GM12875 (cell line): ENCODE measurements at regions not wholly inside any gene's neighbourhood (a gene's known extent, or its start where the extent isn't known, plus 50 kb on each side); places are given as distances from the start of the nearest gene placed in this dataset.

Experiments
- H3K4me3 ChIP-seq: one replicate; pipeline ENCODE4 v1.5.1; 2011; ENCODE audit warnings: low read depth, low read length, control low read depth
- TF ChIP-seq, protein P1 (sequence below): IDR thresholded peaks from 2 replicates; pipeline ENCODE4 v1.5.1; 2011; ENCODE audit warnings: low read depth, mild to moderate bottlenecking, control low read depth, inconsistent platforms, low read length, moderate library complexity, borderline replicate concordance; ENCODE audit not compliant: insufficient read depth

GRCh38 chr14:100653409-100653808 lies 66.2 kb upstream of the BEGAIN start:
- TF ChIP-seq, protein P1, sequence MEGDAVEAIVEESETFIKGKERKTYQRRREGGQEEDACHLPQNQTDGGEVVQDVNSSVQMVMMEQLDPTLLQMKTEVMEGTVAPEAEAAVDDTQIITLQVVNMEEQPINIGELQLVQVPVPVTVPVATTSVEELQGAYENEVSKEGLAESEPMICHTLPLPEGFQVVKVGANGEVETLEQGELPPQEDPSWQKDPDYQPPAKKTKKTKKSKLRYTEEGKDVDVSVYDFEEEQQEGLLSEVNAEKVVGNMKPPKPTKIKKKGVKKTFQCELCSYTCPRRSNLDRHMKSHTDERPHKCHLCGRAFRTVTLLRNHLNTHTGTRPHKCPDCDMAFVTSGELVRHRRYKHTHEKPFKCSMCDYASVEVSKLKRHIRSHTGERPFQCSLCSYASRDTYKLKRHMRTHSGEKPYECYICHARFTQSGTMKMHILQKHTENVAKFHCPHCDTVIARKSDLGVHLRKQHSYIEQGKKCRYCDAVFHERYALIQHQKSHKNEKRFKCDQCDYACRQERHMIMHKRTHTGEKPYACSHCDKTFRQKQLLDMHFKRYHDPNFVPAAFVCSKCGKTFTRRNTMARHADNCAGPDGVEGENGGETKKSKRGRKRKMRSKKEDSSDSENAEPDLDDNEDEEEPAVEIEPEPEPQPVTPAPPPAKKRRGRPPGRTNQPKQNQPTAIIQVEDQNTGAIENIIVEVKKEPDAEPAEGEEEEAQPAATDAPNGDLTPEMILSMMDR = peak; percentile 79
- H3K4me3 ChIP-seq = no peak overlapping the region

DNA sequence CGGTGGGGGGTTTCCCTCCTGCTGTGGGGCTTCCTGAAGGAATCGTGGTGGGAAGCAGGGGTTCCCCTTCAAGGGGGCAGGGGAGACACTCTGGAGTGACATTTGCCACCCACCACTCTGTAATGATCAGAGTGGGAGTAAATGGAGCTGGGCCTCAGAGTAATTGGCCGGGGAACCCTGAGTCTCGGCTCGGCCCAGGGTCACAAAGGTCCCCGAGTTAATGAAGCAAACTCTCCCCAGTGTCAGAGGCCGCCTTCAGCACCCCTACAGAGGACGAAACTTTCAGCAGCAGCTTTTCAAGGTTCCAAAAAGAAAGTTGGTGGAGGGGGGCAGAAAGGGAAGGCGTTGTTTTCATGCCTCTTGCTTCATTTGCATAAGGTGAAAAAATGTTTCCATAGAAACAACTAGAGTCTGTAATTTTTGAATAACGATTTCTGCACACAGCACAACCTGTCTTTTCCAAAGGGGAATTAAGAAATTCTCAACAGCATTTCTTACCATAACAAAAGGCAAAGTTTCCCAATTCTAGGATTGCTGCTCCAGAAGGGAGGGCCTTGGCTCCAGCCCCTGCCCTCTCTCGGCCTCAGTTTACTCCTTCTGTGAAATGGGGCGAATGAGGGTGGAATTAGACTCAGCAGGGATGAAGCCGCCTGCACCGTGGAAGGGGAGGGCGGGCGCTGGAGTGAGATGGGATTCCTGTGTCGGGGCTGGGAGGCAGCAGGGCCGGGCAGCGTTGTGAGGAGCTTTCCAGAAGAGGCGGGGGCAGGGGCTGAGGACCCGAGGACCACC lies 67.0 kb upstream of the BEGAIN start:
- no peak overlapping the region for H3K4me3 ChIP-seq
- TF ChIP-seq, protein P1 = no peak

DNA sequence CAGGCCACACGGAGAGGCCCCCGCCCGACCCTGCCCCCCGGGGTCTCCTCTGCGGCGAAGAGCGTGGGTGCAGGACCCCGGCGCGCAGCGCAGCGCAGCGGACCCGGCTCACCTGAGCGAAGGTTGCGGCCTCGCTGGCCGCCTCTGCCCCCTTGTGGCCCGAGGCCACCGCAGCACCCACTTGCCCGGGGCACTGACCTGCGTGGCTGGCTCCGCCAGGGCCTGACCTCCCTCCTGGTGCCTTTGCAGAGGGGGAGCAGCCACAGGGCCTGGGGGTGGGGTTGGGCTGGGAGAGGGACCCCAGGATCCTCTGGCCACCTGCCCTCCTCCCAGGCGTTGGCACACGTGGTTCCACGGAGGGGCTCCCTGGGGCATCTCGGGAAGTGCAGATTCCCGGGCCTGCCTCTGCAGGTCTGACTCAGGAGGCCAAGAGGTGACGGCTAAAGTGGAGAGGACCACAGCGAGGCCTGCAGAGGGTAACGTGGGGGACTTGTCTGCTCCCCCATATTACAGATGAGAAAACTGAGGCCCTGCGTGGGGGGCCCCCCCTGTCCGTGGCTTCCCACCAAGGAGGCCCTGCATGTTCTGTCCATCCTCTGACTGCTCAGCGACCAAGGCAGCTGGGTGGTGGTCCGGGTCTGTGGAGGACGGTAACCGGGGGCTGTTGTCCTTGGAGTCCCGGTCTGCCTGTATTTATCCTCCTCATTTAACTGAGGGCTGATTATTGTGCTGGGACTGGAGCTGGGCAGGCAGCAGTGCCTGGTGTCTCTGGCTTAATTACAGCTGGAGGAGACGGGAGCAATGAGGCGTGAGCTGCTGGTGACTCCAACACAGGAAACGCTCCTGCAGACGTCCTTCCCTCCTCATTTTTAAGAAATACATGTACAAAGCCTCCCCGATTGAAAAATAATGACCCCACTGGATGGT lies 67.9 kb upstream of the BEGAIN start:
- TF ChIP-seq, protein P1 = peak; percentile 89

GRCh38 chr14:100655741-100656085 lies 68.5 kb upstream of the BEGAIN start:
- TF ChIP-seq, protein P1 = no peak

More for the DNA sequence above, 67.9 kb upstream of the BEGAIN start:
- no peak overlapping the region for H3K4me3 ChIP-seq

GRCh38 chr14:100656996-100657395 lies 69.7 kb upstream of the DLK1 start:
- TF ChIP-seq, protein P1 = no peak

More at GRCh38 chr14:100655741-100656085, 68.5 kb upstream of the BEGAIN start:
- H3K4me3 ChIP-seq = no peak overlapping the region

DNA sequence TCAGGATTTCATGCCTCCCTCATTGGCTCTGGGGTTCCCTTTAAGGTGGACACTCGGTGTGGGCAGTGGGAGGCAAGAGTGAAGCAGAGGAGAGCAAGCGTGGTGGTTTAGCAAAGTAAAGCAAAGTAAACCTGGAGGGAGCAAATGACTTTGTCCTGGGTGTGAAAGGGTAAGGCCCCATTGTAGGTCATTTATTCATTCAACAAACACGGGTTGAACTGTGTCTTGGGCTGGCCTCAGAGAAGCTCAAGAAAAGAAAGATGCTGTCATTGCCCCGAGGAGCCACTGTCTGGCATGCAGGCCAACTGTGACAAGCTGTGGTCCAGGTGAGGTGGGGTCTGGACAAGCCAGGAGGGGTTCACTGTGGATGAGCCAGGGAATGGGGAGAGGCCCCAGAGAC lies 68.9 kb upstream of the DLK1 start:
- no peak overlapping the region for H3K4me3 ChIP-seq
- TF ChIP-seq, protein P1 = no peak

More at GRCh38 chr14:100656996-100657395, 69.7 kb upstream of the DLK1 start:
- no peak overlapping the region for H3K4me3 ChIP-seq
